Mesothelial cell of epicardium (in vitro differentiated cells): ENCODE measurements at regions not wholly inside any gene's neighbourhood (a gene's known extent, or its start where the extent isn't known, plus 50 kb on each side); places are given as distances from the start of the nearest gene placed in this dataset.

ENCODE experiments used
- DNase-seq, 2 experiments: peaks; one replicate each; pipeline ENCODE4 v3.0.0; 2021; ENCODE audit warnings: low spot score in 2 of 2; ENCODE audit not compliant: unreplicated experiment in 2 of 2
- H3K27ac Mint-ChIP-seq: 2 replicates; pipeline ENCODE4 v1.8.0; 2021; ENCODE audit warnings: mixed read lengths
- H3K27me3 Mint-ChIP-seq: 2 replicates; pipeline ENCODE4 v1.8.0; 2021; ENCODE audit warnings: low read depth, mixed read lengths
- H3K36me3 Mint-ChIP-seq: 2 replicates; pipeline ENCODE4 v1.8.0; 2021; ENCODE audit warnings: mixed read lengths
- H3K4me1 Mint-ChIP-seq: 2 replicates; pipeline ENCODE4 v1.8.0; 2021; ENCODE audit warnings: mixed read lengths
- H3K4me3 Mint-ChIP-seq: 2 replicates; pipeline ENCODE4 v1.8.0; 2021; ENCODE audit warnings: mild to moderate bottlenecking, moderate library complexity, mixed read lengths
- H3K9me3 Mint-ChIP-seq: 2 replicates; pipeline ENCODE4 v1.8.0; 2021; ENCODE audit warnings: mixed read lengths
- CTCF ChIP-seq: fragments of 200-600 bp; sonication (generic); IDR thresholded peaks from one replicate; pipeline ENCODE4 v1.5.0; 2021; ENCODE audit warnings: antibody characterized with exemption; ENCODE audit not compliant: unreplicated experiment

GRCh38 chr2:18883616-18884456, 294.5 kb upstream of the NT5C1B start:
- TF ChIP-seq CTCF: no peak
- Mint-ChIP-seq H3K36me3 (no peaks in the 10 kb centered on the region), H3K27me3 (no peaks in the 10 kb centered on the region), H3K4me3 (no peak overlapping the region), H3K4me1 (no peaks in the 10 kb centered on the region), H3K27ac (no peak overlapping the region), H3K9me3 (peaks cover 13% of the 10 kb centered on the region)
- no peak for DNase-seq

- Mint-ChIP-seq H3K36me3 (no peaks in the 10 kb centered on the region), H3K27me3 (no peaks in the 10 kb centered on the region), H3K4me3 (no peak overlapping the region), H3K4me1 (no peaks in the 10 kb centered on the region), H3K27ac (no peak overlapping the region), H3K9me3 (peaks cover 15% of the 10 kb centered on the region)
- no peak for TF ChIP-seq CTCF
- DNase-seq: no peak
Observed at GRCh38 chr2:18871430-18871829, 282.1 kb upstream of the NT5C1B start.

- peaks cover 18% of the 10 kb centered on the region for H3K9me3 Mint-ChIP-seq
- H3K27me3 Mint-ChIP-seq: no peaks in the 10 kb centered on the region
- H3K27ac Mint-ChIP-seq: no peak overlapping the region
Observed at GRCh38 chr2:18870307-18870706, 280.9 kb upstream of the NT5C1B start.

GRCh38 chr2:18861951-18862350, 272.6 kb upstream of the NT5C1B start:
- Mint-ChIP-seq H3K4me1 (no peaks in the 10 kb centered on the region), H3K9me3 (peaks cover 20% of the 10 kb centered on the region), H3K27me3 (peaks cover 16% of the 10 kb centered on the region), H3K27ac (no peak overlapping the region), H3K4me3 (no peak overlapping the region), H3K36me3 (no peaks in the 10 kb centered on the region)
- DNase-seq: no peak
- no peak for TF ChIP-seq CTCF

More at GRCh38 chr2:18870307-18870706, 280.9 kb upstream of the NT5C1B start:
- TF ChIP-seq CTCF: no peak
- DNase-seq: no peak
- H3K36me3 Mint-ChIP-seq: no peaks in the 10 kb centered on the region
- no peak overlapping the region for H3K4me3 Mint-ChIP-seq
- H3K4me1 Mint-ChIP-seq: no peaks in the 10 kb centered on the region

GRCh38 chr2:18860179-18860578, 270.8 kb upstream of the NT5C1B start:
- TF ChIP-seq CTCF: no peak
- H3K36me3 Mint-ChIP-seq: no peaks in the 10 kb centered on the region
- no peaks in the 10 kb centered on the region for H3K4me1 Mint-ChIP-seq
- peaks cover 17% of the 10 kb centered on the region for H3K27me3 Mint-ChIP-seq
- H3K4me3 Mint-ChIP-seq: no peak overlapping the region
- no peak overlapping the region for H3K27ac Mint-ChIP-seq
- no peak for DNase-seq
- peaks cover 16% of the 10 kb centered on the region for H3K9me3 Mint-ChIP-seq
